ENCODE measurements at regions not wholly inside any gene's neighbourhood (a gene's known extent, or its start where the extent isn't known, plus 50 kb on each side); places are given as distances from the start of the nearest gene placed in this dataset.
A peak's percentile ranks its signal among the peaks of the same experiment; 100 is the strongest.

- Mint-ChIP-seq H3K27me3 (ENCODE audit: low read depth) (peaks cover 3% of the 10 kb centered on the region), H3K4me3 (ENCODE audit: unreplicated experiment) (no peak overlapping the region), H3K4me1 (ENCODE audit: low read depth) (peaks cover 3% of the 10 kb centered on the region), H3K9me3 (ENCODE audit: low read depth) (no peaks in the 10 kb centered on the region), H3K27ac (ENCODE audit: unreplicated experiment) (no peak overlapping the region), H3K36me3 (ENCODE audit: low read depth) (no peaks in the 10 kb centered on the region)
- no peak for TF ChIP-seq CTCF (IDR thresholded peaks at IDR 0.05)
- DNase-seq (ENCODE audit: low spot score), result no peak
Measured at GRCh38 chr13:73300718-73301425, 242.1 kb downstream of the KLF5 start.

- Mint-ChIP-seq H3K9me3 (ENCODE audit: low read depth) (no peaks in the 10 kb centered on the region), H3K27me3 (ENCODE audit: low read depth) (no peaks in the 10 kb centered on the region), H3K27ac (ENCODE audit: unreplicated experiment) (peak overlapping the region; percentile 46), H3K4me1 (ENCODE audit: low read depth) (peaks cover 3% of the 10 kb centered on the region), H3K4me3 (ENCODE audit: unreplicated experiment) (no peak overlapping the region), H3K36me3 (ENCODE audit: low read depth) (no peaks in the 10 kb centered on the region)
- TF ChIP-seq CTCF (IDR thresholded peaks at IDR 0.05), result no peak
- no peak for DNase-seq (ENCODE audit: low spot score)
Measured at GRCh38 chr13:73299787-73300186, 241.0 kb downstream of the KLF5 start.

- Mint-ChIP-seq H3K27me3 (ENCODE audit: low read depth) (peaks cover 20% of the 10 kb centered on the region), H3K4me1 (ENCODE audit: low read depth) (no peaks in the 10 kb centered on the region), H3K27ac (ENCODE audit: unreplicated experiment) (no peak overlapping the region), H3K9me3 (ENCODE audit: low read depth) (no peaks in the 10 kb centered on the region), H3K36me3 (ENCODE audit: low read depth) (no peaks in the 10 kb centered on the region), H3K4me3 (ENCODE audit: unreplicated experiment) (no peak overlapping the region)
- no peak for TF ChIP-seq CTCF (IDR thresholded peaks at IDR 0.05)
- DNase-seq (ENCODE audit: low spot score), result no peak
Measured at GRCh38 chr13:73293913-73294523, 235.2 kb downstream of the KLF5 start.

GRCh38 chr13:73292127-73292526, 233.3 kb downstream of the KLF5 start:
- H3K4me3 Mint-ChIP-seq (ENCODE audit: unreplicated experiment), result no peak overlapping the region
- no peak overlapping the region for H3K27ac Mint-ChIP-seq (ENCODE audit: unreplicated experiment)
- no peaks in the 10 kb centered on the region for H3K9me3 Mint-ChIP-seq (ENCODE audit: low read depth)
- H3K4me1 Mint-ChIP-seq (ENCODE audit: low read depth), result peaks cover 9% of the 10 kb centered on the region
- no peak for DNase-seq (ENCODE audit: low spot score)
- no peak for TF ChIP-seq CTCF (IDR thresholded peaks at IDR 0.05)
- H3K36me3 Mint-ChIP-seq (ENCODE audit: low read depth), result no peaks in the 10 kb centered on the region
- H3K27me3 Mint-ChIP-seq (ENCODE audit: low read depth), result peaks cover 20% of the 10 kb centered on the region

- Mint-ChIP-seq H3K27ac (ENCODE audit: unreplicated experiment) (no peak overlapping the region), H3K27me3 (ENCODE audit: low read depth) (peaks cover 20% of the 10 kb centered on the region), H3K9me3 (ENCODE audit: low read depth) (no peaks in the 10 kb centered on the region), H3K36me3 (ENCODE audit: low read depth) (no peaks in the 10 kb centered on the region), H3K4me1 (ENCODE audit: low read depth) (peaks cover 14% of the 10 kb centered on the region), H3K4me3 (ENCODE audit: unreplicated experiment) (no peak overlapping the region)
- DNase-seq (ENCODE audit: low spot score), result no peak
- TF ChIP-seq CTCF (IDR thresholded peaks at IDR 0.05), result no peak
Measured at GRCh38 chr13:73290844-73291243, 232.0 kb downstream of the KLF5 start.

Measured in chondrocyte (in vitro differentiated cells).